Liver (tissue), 3 donors: ENCODE measurements at regions not wholly inside any gene's neighbourhood (a gene's known extent, or its start where the extent isn't known, plus 50 kb on each side); places are given as distances from the start of the nearest gene placed in this dataset.

Source experiments
- ATF3 ChIP-seq: IDR thresholded peaks from 2 replicates; pipeline ENCODE4 v1.6.1; 2016; ENCODE audit warnings: antibody characterized with exemption
- CTCF ChIP-seq: fragments of 150-350 bp; IDR thresholded peaks from 2 replicates; pipeline ENCODE4 v1.5.1; 2017; ENCODE audit warnings: improper control_type of control experiment, low read depth, low read length; ENCODE audit not compliant: missing input control
- EGR1 ChIP-seq, 2 donors: IDR thresholded peaks; 2 replicates each; pipeline ENCODE4 v1.6.1; 2016 to 2018; ENCODE audit warnings: antibody characterized with exemption in 2 of 2, low read depth in 2 of 2
- FOXA1 ChIP-seq: IDR thresholded peaks from 2 replicates; pipeline ENCODE4 v1.6.1; 2016; ENCODE audit warnings: antibody characterized with exemption
- HNF4G ChIP-seq: IDR thresholded peaks from 2 replicates; pipeline ENCODE4 v1.6.1; 2016; ENCODE audit warnings: antibody characterized with exemption
- JUND ChIP-seq, 2 donors: IDR thresholded peaks; 2 replicates each; pipeline ENCODE4 v1.6.1; 2016; ENCODE audit warnings: antibody characterized with exemption in 2 of 2
- MAX ChIP-seq: IDR thresholded peaks from 2 replicates; pipeline ENCODE4 v1.6.1; 2016; ENCODE audit warnings: antibody characterized with exemption
- RAD21 ChIP-seq, 2 donors: IDR thresholded peaks; 2 replicates each; pipeline ENCODE4 v1.6.1; 2016; ENCODE audit warnings: antibody characterized with exemption in 2 of 2, mild to moderate bottlenecking in 2 of 2
- REST ChIP-seq: IDR thresholded peaks from 2 replicates; pipeline ENCODE4 v1.6.1; 2016; ENCODE audit warnings: antibody characterized with exemption, mild to moderate bottlenecking
- RXRA ChIP-seq, 2 donors: IDR thresholded peaks; 2 replicates each; pipeline ENCODE4 v1.6.1; 2017 to 2018; ENCODE audit warnings: antibody characterized with exemption in 2 of 2, mild to moderate bottlenecking in 1 of 2
- SP1 ChIP-seq: IDR thresholded peaks from 2 replicates; pipeline ENCODE4 v1.6.1; 2018; ENCODE audit warnings: antibody characterized with exemption, mild to moderate bottlenecking
- TAF1 ChIP-seq: conservative IDR thresholded peaks from 2 replicates; pipeline ENCODE4 v1.6.1; 2016; ENCODE audit warnings: antibody characterized with exemption, mild to moderate bottlenecking
- YY1 ChIP-seq: IDR thresholded peaks from 2 replicates; pipeline ENCODE4 v1.6.1; 2016; ENCODE audit warnings: antibody characterized with exemption, mild to moderate bottlenecking
- ZBTB33 ChIP-seq: IDR thresholded peaks from 2 replicates; pipeline ENCODE4 v1.6.1; 2016; ENCODE audit warnings: antibody characterized with exemption
- donor health status: healthy.
- donor health status: healthy.

- TF ChIP-seq RAD21 (IDR thresholded peaks at IDR 0.05) (no peak), JUND (IDR thresholded peaks at IDR 0.05) (no peak), CTCF (no peak), ATF3 (no peak), ZBTB33 (no peak), FOXA1 (no peak), RXRA (IDR thresholded peaks at IDR 0.05) (no peak), EGR1 (IDR thresholded peaks at IDR 0.05; ENCODE audit: low read depth in 2 of 2) (no peak), SP1 (no peak), REST (no peak), MAX (no peak), YY1 (no peak), HNF4G (no peak), TAF1 (no peak)
Observed at GRCh38 chr11:93033093-93033492, 63.6 kb downstream of the MTNR1B start.
